Fibroblast of skin of right quadriceps (primary cell): ENCODE measurements at regions not wholly inside any gene's neighbourhood (a gene's known extent, or its start where the extent isn't known, plus 50 kb on each side); places are given as distances from the start of the nearest gene placed in this dataset.
"Not testable (repeated sequence)": the region's sequence is repeated elsewhere in the genome, so short reads cannot be mapped to it uniquely, and the experiment has no call there.

Source experiments
- DNase-seq: peaks from one replicate; pipeline ENCODE4 v3.0.0-alpha.2; 2013

- DNase-seq = no peak
Observed at GRCh38 chr1:96569288-96569687, 152.3 kb upstream of the PTBP2 start.

- DNase-seq = peak; percentile 3
Observed at GRCh38 chr1:96579636-96580035, 141.9 kb upstream of the PTBP2 start.

GRCh38 chr1:96580920-96581319 is 140.7 kb upstream of the PTBP2 start:
- DNase-seq = no peak

GRCh38 chr1:96581772-96582171 is 139.8 kb upstream of the PTBP2 start:
- DNase-seq = no peak

GRCh38 chr1:96583903-96584302 is 137.7 kb upstream of the PTBP2 start:
- DNase-seq = no peak

GRCh38 chr1:96587222-96587621 is 134.4 kb upstream of the PTBP2 start:
- no peak for DNase-seq

- DNase-seq = no peak
Observed at GRCh38 chr1:96588416-96588995, 133.1 kb upstream of the PTBP2 start.

GRCh38 chr1:96595530-96595929 is 126.1 kb upstream of the PTBP2 start:
- DNase-seq = not testable (repeated sequence)

GRCh38 chr1:96596226-96596922 is 125.2 kb upstream of the PTBP2 start:
- DNase-seq = peak; percentile 12

- DNase-seq = no peak
Observed at GRCh38 chr1:96597218-96597617, 124.4 kb upstream of the PTBP2 start.

- DNase-seq = no peak
Observed at GRCh38 chr1:96598416-96599168, 123.0 kb upstream of the PTBP2 start.

- not testable (repeated sequence) for DNase-seq
Observed at GRCh38 chr1:96604620-96605019, 117.0 kb upstream of the PTBP2 start.

GRCh38 chr1:96617375-96617774 is 104.2 kb upstream of the PTBP2 start:
- DNase-seq = not testable (repeated sequence)

- DNase-seq = no peak
Observed at GRCh38 chr1:96632045-96632664, 89.4 kb upstream of the PTBP2 start.

- DNase-seq = no peak
Observed at GRCh38 chr1:96633695-96634094, 87.9 kb upstream of the PTBP2 start.

GRCh38 chr1:96634883-96635282 is 86.7 kb upstream of the PTBP2 start:
- DNase-seq = no peak

GRCh38 chr1:96641282-96641681 is 80.3 kb upstream of the PTBP2 start:
- peak; percentile 40 for DNase-seq

GRCh38 chr1:96643519-96643918 is 78.1 kb upstream of the PTBP2 start:
- DNase-seq = no peak

GRCh38 chr1:96649301-96649700 is 72.3 kb upstream of the PTBP2 start:
- no peak for DNase-seq

- DNase-seq = no peak
Observed at GRCh38 chr1:96651517-96651916, 70.1 kb upstream of the PTBP2 start.

- no peak for DNase-seq
Observed at GRCh38 chr1:96660051-96660450, 61.5 kb upstream of the PTBP2 start.

- peak; percentile 16 for DNase-seq
Observed at GRCh38 chr1:96660503-96660902, 61.1 kb upstream of the PTBP2 start.
